H9 (cell line): ENCODE measurements at regions not wholly inside any gene's neighbourhood (a gene's known extent, or its start where the extent isn't known, plus 50 kb on each side); places are given as distances from the start of the nearest gene placed in this dataset.

Source experiments
- DNase-seq: peaks from one replicate; pipeline ENCODE4 v3.0.0-alpha.2; 2017
- H2AFZ ChIP-seq: one replicate; pipeline ENCODE4 v1.6.1; 2013; ENCODE audit warnings: mild to moderate bottlenecking, low read length, control low read depth, moderate library complexity
- H2AK5ac ChIP-seq: 2 replicates; pipeline ENCODE4 v1.6.1; 2013; ENCODE audit warnings: low read length, control low read depth, mixed read lengths; ENCODE audit not compliant: insufficient read length
- H2BK120ac ChIP-seq: one replicate; pipeline ENCODE4 v1.6.1; 2013; ENCODE audit warnings: low read depth, mild to moderate bottlenecking, low read length, control low read depth, inconsistent platforms; ENCODE audit not compliant: poor library complexity, severe bottlenecking
- H2BK12ac ChIP-seq: 2 replicates; pipeline ENCODE4 v1.6.1; 2013; ENCODE audit warnings: low read length, control low read depth, mixed read lengths, low read depth; ENCODE audit not compliant: insufficient read length
- H2BK15ac ChIP-seq: 2 replicates; pipeline ENCODE4 v1.6.1; 2013; ENCODE audit warnings: low read depth, low read length, control low read depth
- H2BK20ac ChIP-seq: one replicate; pipeline ENCODE4 v1.6.1; 2013; ENCODE audit warnings: low read depth, mild to moderate bottlenecking, low read length, control low read depth, inconsistent platforms; ENCODE audit not compliant: poor library complexity, severe bottlenecking
- H2BK5ac ChIP-seq: 2 replicates; pipeline ENCODE4 v1.6.1; 2013; ENCODE audit warnings: low read length, control low read depth, mixed read lengths; ENCODE audit not compliant: insufficient read length
- H3K14ac ChIP-seq: 2 replicates; pipeline ENCODE4 v1.6.1; 2013; ENCODE audit warnings: low read length, control low read depth; ENCODE audit not compliant: insufficient read depth
- H3K18ac ChIP-seq: 2 replicates; pipeline ENCODE4 v1.6.1; 2013; ENCODE audit warnings: low read depth, mild to moderate bottlenecking, mixed read lengths, low read length, control low read depth; ENCODE audit not compliant: insufficient read length
- H3K23ac ChIP-seq: 2 replicates; pipeline ENCODE4 v1.6.1; 2013; ENCODE audit warnings: low read length, control low read depth, mixed read lengths, low read depth; ENCODE audit not compliant: insufficient read length
- H3K23me2 ChIP-seq: 2 replicates; pipeline ENCODE4 v1.6.1; 2013; ENCODE audit warnings: low read depth, mild to moderate bottlenecking, mixed read lengths, low read length, control low read depth; ENCODE audit not compliant: insufficient read length, poor library complexity, severe bottlenecking
- H3K27ac ChIP-seq: 2 replicates; pipeline ENCODE4 v1.5.1; 2013; ENCODE audit warnings: low read length, control low read depth, mixed read lengths, low read depth; ENCODE audit not compliant: insufficient read length
- H3K27me3 ChIP-seq: 2 replicates; pipeline ENCODE4 v1.6.1; 2013; ENCODE audit warnings: low read length, control low read depth, inconsistent platforms; ENCODE audit not compliant: insufficient read depth
- H3K4ac ChIP-seq: 2 replicates; pipeline ENCODE4 v1.6.1; 2013; ENCODE audit warnings: low read depth, mild to moderate bottlenecking, control low read depth, inconsistent platforms, low read length, moderate library complexity
- H3K4me1 ChIP-seq: 2 replicates; pipeline ENCODE4 v1.6.1; 2013; ENCODE audit warnings: low read length, control low read depth, inconsistent platforms; ENCODE audit not compliant: insufficient read depth
- H3K4me2 ChIP-seq: 2 replicates; pipeline ENCODE4 v1.6.1; 2013; ENCODE audit warnings: low read length, control low read depth, mixed read lengths; ENCODE audit not compliant: insufficient read length, insufficient read depth
- H3K56ac ChIP-seq: 2 replicates; pipeline ENCODE4 v1.6.1; 2013; ENCODE audit warnings: low read depth, mild to moderate bottlenecking, mixed read lengths, low read length, control low read depth; ENCODE audit not compliant: insufficient read length
- H3K79me1 ChIP-seq: 2 replicates; pipeline ENCODE4 v1.6.1; 2013; ENCODE audit warnings: low read depth, mild to moderate bottlenecking, moderate library complexity, low read length, control low read depth, inconsistent platforms; ENCODE audit not compliant: insufficient read depth, poor library complexity, severe bottlenecking
- H3K79me2 ChIP-seq: 2 replicates; pipeline ENCODE4 v1.6.1; 2013; ENCODE audit warnings: low read length, control low read depth, inconsistent platforms; ENCODE audit not compliant: insufficient read depth
- H3K9ac ChIP-seq: 2 replicates; pipeline ENCODE4 v1.6.1; 2013; ENCODE audit warnings: low read length, control low read depth, mixed read lengths; ENCODE audit not compliant: insufficient read length; ENCODE audit errors: extremely low read depth
- H3K9me3 ChIP-seq: one replicate; pipeline ENCODE4 v1.6.1; 2013; ENCODE audit warnings: low read depth, low read length, inconsistent platforms; ENCODE audit not compliant: control insufficient read depth
- H3T11ph ChIP-seq: one replicate; pipeline ENCODE4 v1.6.1; 2013; ENCODE audit warnings: mild to moderate bottlenecking, low read length, control low read depth, inconsistent platforms
- H4K20me1 ChIP-seq: one replicate; pipeline ENCODE4 v1.6.1; 2013; ENCODE audit not compliant: control insufficient read depth, insufficient read length, insufficient read depth
- H4K5ac ChIP-seq: 2 replicates; pipeline ENCODE4 v1.6.1; 2013; ENCODE audit warnings: low read depth, mild to moderate bottlenecking, mixed read lengths, low read length, control low read depth; ENCODE audit not compliant: insufficient read length
- H4K8ac ChIP-seq: replicated peaks from 2 replicates; pipeline ENCODE4 v1.6.1; 2013; ENCODE audit warnings: low read length, control low read depth, mixed read lengths, low read depth; ENCODE audit not compliant: insufficient read length
- H4K91ac ChIP-seq: 2 replicates; pipeline ENCODE4 v1.6.1; 2013; ENCODE audit warnings: low read depth, mild to moderate bottlenecking, moderate library complexity, mixed read lengths, low read length, control low read depth; ENCODE audit not compliant: insufficient read length
- H3K27ac Mint-ChIP-seq, 3 experiments: 2 replicates in 2 of 3; 3 replicates in 1 of 3; pipeline ENCODE4 v1.8.0; 2020 to 2021; ENCODE audit warnings: mixed read lengths in 3 of 3, mild to moderate bottlenecking in 1 of 3, moderate library complexity in 1 of 3
- H3K27me3 Mint-ChIP-seq: 2 replicates; pipeline ENCODE4 v1.8.0; 2021; ENCODE audit warnings: low read depth, mild to moderate bottlenecking, moderate library complexity, mixed read lengths
- H3K36me3 Mint-ChIP-seq, 3 experiments: 2 replicates in 2 of 3; 3 replicates in 1 of 3; pipeline ENCODE4 v1.8.0; 2020 to 2021; ENCODE audit warnings: low read depth in 3 of 3, mixed read lengths in 3 of 3; ENCODE audit not compliant: insufficient read depth in 1 of 3
- H3K4me1 Mint-ChIP-seq, 2 experiments: 2 replicates each; pipeline ENCODE4 v1.8.0; 2020; ENCODE audit warnings: mixed read lengths in 2 of 2
- H3K4me3 Mint-ChIP-seq, 2 experiments: 2 replicates in 1 of 2; 3 replicates in 1 of 2; pipeline ENCODE4 v1.8.0; 2020 to 2021; ENCODE audit warnings: mild to moderate bottlenecking in 2 of 2, mixed read lengths in 2 of 2, moderate library complexity in 1 of 2
- H3K9me3 Mint-ChIP-seq, 2 experiments: 2 replicates in 1 of 2; 3 replicates in 1 of 2; pipeline ENCODE4 v1.8.0; 2020; ENCODE audit warnings: mild to moderate bottlenecking in 2 of 2, mixed read lengths in 2 of 2, moderate library complexity in 1 of 2
- CTCF ChIP-seq: fragments of 200-600 bp; sonication (generic); conservative IDR thresholded peaks from 3 replicates; pipeline ENCODE4 v1.8.0; 2021; ENCODE audit warnings: antibody characterized with exemption, mild to moderate bottlenecking
- WGBS: extraction: QIAGEN DNeasy Blood & Tissue Kit; methylation state at CpG from one replicate; pipeline ENCODE4 v1.1.7; 2013; ENCODE audit warnings: missing lambda C conversion rate, low lambda C conversion rate, mixed read lengths; ENCODE audit not compliant: insufficient read length; ENCODE audit errors: extremely low coverage; 5-methylcytosine and 5-hydroxymethylcytosine counted together

GRCh38 chr14:34180869-34181268, 230.0 kb upstream of the EGLN3 start:
- no peak overlapping the region for H3K4me3 Mint-ChIP-seq
- H2BK120ac ChIP-seq = no peak overlapping the region
- no peak overlapping the region for H3K4me2 ChIP-seq
- H4K8ac ChIP-seq = no peak overlapping the region
- peaks cover 3 to 9% of the 10 kb centered on the region in 2 experiments; a peak in 3 of 4 replicates for H3K4me1 Mint-ChIP-seq
- H3K9ac ChIP-seq = no peak overlapping the region
- H3K27me3 ChIP-seq = no peaks in the 10 kb centered on the region
- H2BK5ac ChIP-seq = no peak overlapping the region
- no peak overlapping the region for H3K27ac ChIP-seq
- H3K27ac Mint-ChIP-seq = no peak overlapping the region
- H3K14ac ChIP-seq = no peak overlapping the region
- no peak overlapping the region for H2BK15ac ChIP-seq
- no peak for TF ChIP-seq CTCF
- no peaks in the 10 kb centered on the region for H3K79me1 ChIP-seq
- DNase-seq = no peak
- no peak overlapping the region for H3K4ac ChIP-seq
- no peak overlapping the region for H3K18ac ChIP-seq
- no peaks in the 10 kb centered on the region for H3K9me3 ChIP-seq
- no CpG with 5 or more reads among the region's 2 CpGs for WGBS
- no peak overlapping the region for H2BK20ac ChIP-seq
- no peak overlapping the region for H3T11ph ChIP-seq
- no peaks in the 10 kb centered on the region for H4K20me1 ChIP-seq
- no peaks in the 10 kb centered on the region for H3K23me2 ChIP-seq
- H4K5ac ChIP-seq = no peak overlapping the region
- no peaks in the 10 kb centered on the region for H3K79me2 ChIP-seq
- no peaks in the 10 kb centered on the region for H3K4me1 ChIP-seq
- no peak overlapping the region for H2AFZ ChIP-seq
- H3K36me3 Mint-ChIP-seq = no peaks in the 10 kb centered on the region
- no peaks in the 10 kb centered on the region for H3K27me3 Mint-ChIP-seq
- H4K91ac ChIP-seq = no peak overlapping the region
- H3K9me3 Mint-ChIP-seq = no peaks in the 10 kb centered on the region
- H2BK12ac ChIP-seq = no peak overlapping the region
- H3K23ac ChIP-seq = no peak overlapping the region
- no peak overlapping the region for H3K56ac ChIP-seq
- no peak overlapping the region for H2AK5ac ChIP-seq
